ENCODE measurements at regions not wholly inside any gene's neighbourhood (a gene's known extent, or its start where the extent isn't known, plus 50 kb on each side); places are given as distances from the start of the nearest gene placed in this dataset.

GRCh38 chr2:66962716-66963115 lies 434.4 kb upstream of the ETAA1 start:
- DNase-seq (ENCODE audit: low spot score): no peak

GRCh38 chr2:66966631-66967030 lies 430.5 kb upstream of the ETAA1 start:
- DNase-seq (ENCODE audit: low spot score): no peak

GRCh38 chr2:66968946-66969345 lies 428.2 kb upstream of the ETAA1 start:
- no peak for DNase-seq (ENCODE audit: low spot score)

GRCh38 chr2:66981074-66981473 lies 416.1 kb upstream of the ETAA1 start:
- DNase-seq (ENCODE audit: low spot score): no peak

GRCh38 chr2:66982766-66983165 lies 414.4 kb upstream of the ETAA1 start:
- no peak for DNase-seq (ENCODE audit: low spot score)

- DNase-seq (ENCODE audit: low spot score): no peak
Measured at GRCh38 chr2:66984864-66985263, 412.3 kb upstream of the ETAA1 start.

- DNase-seq (ENCODE audit: low spot score): no peak
Measured at GRCh38 chr2:66985906-66986305, 411.2 kb upstream of the ETAA1 start.

GRCh38 chr2:66987733-66988132 lies 409.4 kb upstream of the ETAA1 start:
- no peak for DNase-seq (ENCODE audit: low spot score)

GRCh38 chr2:66994654-66995053 lies 402.5 kb upstream of the ETAA1 start:
- no peak for DNase-seq (ENCODE audit: low spot score)

- DNase-seq (ENCODE audit: low spot score): no peak
Measured at GRCh38 chr2:66995636-66996035, 401.5 kb upstream of the ETAA1 start.

- no peak for DNase-seq (ENCODE audit: low spot score)
Measured at GRCh38 chr2:67002618-67003371, 394.3 kb upstream of the ETAA1 start.

- DNase-seq (ENCODE audit: low spot score): no peak
Measured at GRCh38 chr2:67006373-67006960, 390.7 kb upstream of the ETAA1 start.

GRCh38 chr2:67008155-67008554 lies 389.0 kb upstream of the ETAA1 start:
- no peak for DNase-seq (ENCODE audit: low spot score)

- no peak for DNase-seq (ENCODE audit: low spot score)
Measured at GRCh38 chr2:67012165-67012564, 385.0 kb upstream of the ETAA1 start.

- DNase-seq (ENCODE audit: low spot score): no peak
Measured at GRCh38 chr2:67013821-67014220, 383.3 kb upstream of the ETAA1 start.

GRCh38 chr2:67015681-67016080 lies 381.5 kb upstream of the ETAA1 start:
- no peak for DNase-seq (ENCODE audit: low spot score)

GRCh38 chr2:67018301-67018700 lies 378.8 kb upstream of the ETAA1 start:
- DNase-seq (ENCODE audit: low spot score): no peak

- DNase-seq (ENCODE audit: low spot score): no peak
Measured at GRCh38 chr2:67032076-67032475, 365.1 kb upstream of the ETAA1 start.

- DNase-seq (ENCODE audit: low spot score): no peak
Measured at GRCh38 chr2:67036444-67036843, 360.7 kb upstream of the ETAA1 start.

- no peak for DNase-seq (ENCODE audit: low spot score)
Measured at GRCh38 chr2:67037655-67038054, 359.5 kb upstream of the ETAA1 start.

- DNase-seq (ENCODE audit: low spot score): no peak
Measured at GRCh38 chr2:67038195-67038594, 358.9 kb upstream of the ETAA1 start.

GRCh38 chr2:67039058-67039457 lies 358.1 kb upstream of the ETAA1 start:
- DNase-seq (ENCODE audit: low spot score): no peak

- no peak for DNase-seq (ENCODE audit: low spot score)
Measured at GRCh38 chr2:67039517-67040103, 357.5 kb upstream of the ETAA1 start.

GRCh38 chr2:67041051-67041450 lies 356.1 kb upstream of the ETAA1 start:
- DNase-seq (ENCODE audit: low spot score): no peak

All from AG08396 (cell line).